PC-9 (cell line): ENCODE measurements at regions not wholly inside any gene's neighbourhood (a gene's known extent, or its start where the extent isn't known, plus 50 kb on each side); places are given as distances from the start of the nearest gene placed in this dataset.

Experiments
- EZH2 ChIP-seq: fragments of 200-600 bp; sonication (generic); IDR thresholded peaks from 2 replicates; pipeline ENCODE4 v1.8.0; 2017; ENCODE audit warnings: antibody characterized with exemption, low read depth
- TF ChIP-seq, protein P1 (sequence below): fragments of 200-600 bp; sonication (generic); conservative IDR thresholded peaks from 2 replicates; pipeline ENCODE4 v1.6.1; 2017; ENCODE audit warnings: mixed run types, antibody characterized with exemption, mild to moderate bottlenecking, moderate library complexity

DNA sequence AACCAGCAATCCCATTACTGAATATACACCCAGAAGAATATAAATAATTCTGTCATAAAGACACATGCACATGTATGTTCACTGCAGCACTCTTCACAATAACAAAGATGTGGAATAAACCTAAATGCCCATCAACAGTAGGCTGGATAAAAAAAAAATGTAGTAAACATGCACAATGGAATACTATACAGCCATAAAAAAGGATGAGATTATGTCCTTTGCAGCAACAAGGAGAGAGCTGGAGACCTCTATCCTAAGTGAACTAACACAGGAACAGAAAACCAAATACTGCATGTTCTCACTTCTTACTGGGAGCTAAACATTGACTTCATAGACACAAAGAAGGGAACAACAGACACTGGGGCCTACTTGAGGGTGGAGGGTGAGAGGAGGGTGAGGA, 2067.7 kb downstream of the ARAP2 start:
- TF ChIP-seq EZH2: no peak
- TF ChIP-seq, protein P1, sequence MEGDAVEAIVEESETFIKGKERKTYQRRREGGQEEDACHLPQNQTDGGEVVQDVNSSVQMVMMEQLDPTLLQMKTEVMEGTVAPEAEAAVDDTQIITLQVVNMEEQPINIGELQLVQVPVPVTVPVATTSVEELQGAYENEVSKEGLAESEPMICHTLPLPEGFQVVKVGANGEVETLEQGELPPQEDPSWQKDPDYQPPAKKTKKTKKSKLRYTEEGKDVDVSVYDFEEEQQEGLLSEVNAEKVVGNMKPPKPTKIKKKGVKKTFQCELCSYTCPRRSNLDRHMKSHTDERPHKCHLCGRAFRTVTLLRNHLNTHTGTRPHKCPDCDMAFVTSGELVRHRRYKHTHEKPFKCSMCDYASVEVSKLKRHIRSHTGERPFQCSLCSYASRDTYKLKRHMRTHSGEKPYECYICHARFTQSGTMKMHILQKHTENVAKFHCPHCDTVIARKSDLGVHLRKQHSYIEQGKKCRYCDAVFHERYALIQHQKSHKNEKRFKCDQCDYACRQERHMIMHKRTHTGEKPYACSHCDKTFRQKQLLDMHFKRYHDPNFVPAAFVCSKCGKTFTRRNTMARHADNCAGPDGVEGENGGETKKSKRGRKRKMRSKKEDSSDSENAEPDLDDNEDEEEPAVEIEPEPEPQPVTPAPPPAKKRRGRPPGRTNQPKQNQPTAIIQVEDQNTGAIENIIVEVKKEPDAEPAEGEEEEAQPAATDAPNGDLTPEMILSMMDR: no peak
